ENCODE measurements at regions not wholly inside any gene's neighbourhood (a gene's known extent, or its start where the extent isn't known, plus 50 kb on each side); places are given as distances from the start of the nearest gene placed in this dataset.

DNA sequence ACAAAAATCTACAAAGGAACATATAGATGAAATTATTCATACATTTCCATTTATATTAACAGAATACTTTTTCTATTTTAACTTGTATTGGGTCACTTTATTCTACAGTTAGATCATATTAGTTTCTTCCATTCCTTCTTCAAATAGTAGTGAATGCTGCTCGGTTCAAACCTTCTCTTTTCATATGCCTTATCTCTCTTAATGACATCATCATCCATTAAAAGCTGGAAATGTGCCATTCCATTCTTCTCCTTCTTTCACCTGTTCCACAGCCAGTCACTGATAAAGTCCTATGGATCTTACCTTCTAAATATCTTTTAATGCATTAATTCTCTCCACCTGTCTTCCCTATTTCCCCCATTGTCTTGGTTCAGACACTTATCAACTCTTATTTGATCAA lies 358.0 kb upstream of the POU1F1 start:
- Mint-ChIP-seq H3K27ac (no peak overlapping the region), H3K36me3 (ENCODE audit: low read depth) (no peaks in the 10 kb centered on the region), H3K4me3 (no peak overlapping the region), H3K4me1 (ENCODE audit: low read depth) (no peaks in the 10 kb centered on the region), H3K9me3 (peaks cover 3% of the 10 kb centered on the region), H3K27me3 (no peaks in the 10 kb centered on the region)
- no peaks in the 10 kb centered on the region for H3K9me3 ChIP-seq (ENCODE audit: control insufficient read depth in 1 of 2, insufficient read depth in 1 of 2, low read length in 2 of 2)
- DNase-seq: no peak
- no peak for ATAC-seq (ENCODE audit: poor library complexity)
- CTCF ChIA-PET: no interaction called here
- no peaks in the 10 kb centered on the region for H3K36me3 ChIP-seq (ENCODE audit: insufficient read depth, low read length)
- H3K27ac ChIP-seq (ENCODE audit: low read depth in 1 of 2, low read length in 2 of 2): no peak overlapping the region
- H3K4me1 ChIP-seq (ENCODE audit: insufficient read depth, low read length): no peaks in the 10 kb centered on the region
- H3K27me3 ChIP-seq (ENCODE audit: control insufficient read depth in 1 of 2, insufficient read depth in 2 of 2, low read length in 2 of 2): no peaks in the 10 kb centered on the region
- intact Hi-C loops (cut with DNase I, micrococcal nuclease): no loop called here
- POLR2A ChIA-PET: no interaction called here
- TF ChIP-seq, protein P1, sequence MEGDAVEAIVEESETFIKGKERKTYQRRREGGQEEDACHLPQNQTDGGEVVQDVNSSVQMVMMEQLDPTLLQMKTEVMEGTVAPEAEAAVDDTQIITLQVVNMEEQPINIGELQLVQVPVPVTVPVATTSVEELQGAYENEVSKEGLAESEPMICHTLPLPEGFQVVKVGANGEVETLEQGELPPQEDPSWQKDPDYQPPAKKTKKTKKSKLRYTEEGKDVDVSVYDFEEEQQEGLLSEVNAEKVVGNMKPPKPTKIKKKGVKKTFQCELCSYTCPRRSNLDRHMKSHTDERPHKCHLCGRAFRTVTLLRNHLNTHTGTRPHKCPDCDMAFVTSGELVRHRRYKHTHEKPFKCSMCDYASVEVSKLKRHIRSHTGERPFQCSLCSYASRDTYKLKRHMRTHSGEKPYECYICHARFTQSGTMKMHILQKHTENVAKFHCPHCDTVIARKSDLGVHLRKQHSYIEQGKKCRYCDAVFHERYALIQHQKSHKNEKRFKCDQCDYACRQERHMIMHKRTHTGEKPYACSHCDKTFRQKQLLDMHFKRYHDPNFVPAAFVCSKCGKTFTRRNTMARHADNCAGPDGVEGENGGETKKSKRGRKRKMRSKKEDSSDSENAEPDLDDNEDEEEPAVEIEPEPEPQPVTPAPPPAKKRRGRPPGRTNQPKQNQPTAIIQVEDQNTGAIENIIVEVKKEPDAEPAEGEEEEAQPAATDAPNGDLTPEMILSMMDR (IDR thresholded peaks at IDR 0.05): no peak
- no peak overlapping the region for H3K4me3 ChIP-seq (ENCODE audit: low read length)

DNA sequence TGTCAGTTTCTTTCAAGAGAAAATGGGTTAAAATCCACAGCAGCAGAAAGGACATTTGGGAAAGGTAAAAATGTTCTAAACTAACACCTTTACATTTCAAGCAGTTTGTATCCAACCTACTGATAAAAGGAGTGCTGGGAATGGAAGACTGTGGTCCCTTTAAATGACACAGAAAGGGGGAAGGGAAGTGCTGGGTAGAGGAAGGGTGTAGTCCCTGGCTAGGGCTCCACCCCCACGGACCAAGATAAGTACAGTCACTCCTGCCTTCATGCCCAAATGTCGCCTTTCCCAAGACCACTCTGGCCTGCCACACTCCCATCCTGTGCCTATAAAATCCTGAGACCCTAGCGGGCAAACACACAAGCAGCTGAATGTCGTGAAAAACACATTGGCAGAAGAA lies 350.9 kb upstream of the POU1F1 start:
- POLR2A ChIA-PET: no interaction called here
- TF ChIP-seq, protein P1 (IDR thresholded peaks at IDR 0.05): no peak
- no peaks in the 10 kb centered on the region for H3K36me3 Mint-ChIP-seq (ENCODE audit: low read depth)
- no peaks in the 10 kb centered on the region for H3K27me3 ChIP-seq (ENCODE audit: control insufficient read depth in 1 of 2, insufficient read depth in 2 of 2, low read length in 2 of 2)
- ATAC-seq (ENCODE audit: poor library complexity) (no peak), DNase-seq (no peak)
- intact Hi-C loops (cut with DNase I, micrococcal nuclease): no loop called here
- H3K4me1 Mint-ChIP-seq (ENCODE audit: low read depth): no peaks in the 10 kb centered on the region
- peaks cover 0 to 5% of the 10 kb centered on the region in 2 experiments for H3K9me3 ChIP-seq (ENCODE audit: control insufficient read depth in 1 of 2, insufficient read depth in 1 of 2, low read length in 2 of 2)
- no peak overlapping the region for H3K4me3 ChIP-seq (ENCODE audit: low read length)
- H3K4me3 Mint-ChIP-seq: no peak overlapping the region
- no peak overlapping the region for H3K27ac ChIP-seq (ENCODE audit: low read depth in 1 of 2, low read length in 2 of 2)
- no peaks in the 10 kb centered on the region for H3K4me1 ChIP-seq (ENCODE audit: insufficient read depth, low read length)
- H3K9me3 Mint-ChIP-seq: peaks cover 4% of the 10 kb centered on the region
- H3K36me3 ChIP-seq (ENCODE audit: insufficient read depth, low read length): no peaks in the 10 kb centered on the region
- no peaks in the 10 kb centered on the region for H3K27me3 Mint-ChIP-seq
- no peak overlapping the region for H3K27ac Mint-ChIP-seq
- CTCF ChIA-PET: interaction anchor here (0.6 kb wide), 1 partner anchor 647 kb away, joined by 3 read pairs; no protein-coding TSS in a partner anchor

DNA sequence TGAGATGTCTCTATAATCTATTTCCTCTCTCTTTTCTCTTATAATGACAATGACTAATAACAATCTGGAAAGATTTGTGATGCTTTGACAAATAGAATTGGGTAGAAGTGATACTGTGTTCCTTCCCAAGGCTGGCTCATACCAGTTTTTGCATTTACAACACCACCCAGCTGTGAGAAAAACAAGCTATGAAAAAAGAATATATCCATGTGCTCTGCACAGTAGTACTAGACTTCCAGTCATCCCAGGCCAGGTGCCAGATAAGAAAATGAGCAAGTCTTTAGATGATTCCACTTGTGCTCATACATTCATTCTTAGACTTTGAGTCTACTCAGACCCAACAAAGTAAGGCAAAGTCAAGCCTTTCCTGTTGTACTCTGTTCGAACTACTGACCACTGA lies 350.2 kb upstream of the POU1F1 start:
- ATAC-seq (ENCODE audit: poor library complexity) (no peak), DNase-seq (no peak)
- H3K4me3 ChIP-seq (ENCODE audit: low read length): no peak overlapping the region
- H3K27me3 ChIP-seq (ENCODE audit: control insufficient read depth in 1 of 2, insufficient read depth in 2 of 2, low read length in 2 of 2): no peaks in the 10 kb centered on the region
- Mint-ChIP-seq H3K9me3 (peaks cover 4% of the 10 kb centered on the region), H3K27me3 (no peaks in the 10 kb centered on the region), H3K36me3 (ENCODE audit: low read depth) (no peaks in the 10 kb centered on the region), H3K4me3 (no peak overlapping the region), H3K4me1 (ENCODE audit: low read depth) (no peaks in the 10 kb centered on the region), H3K27ac (no peak overlapping the region)
- peaks cover 0 to 5% of the 10 kb centered on the region in 2 experiments for H3K9me3 ChIP-seq (ENCODE audit: control insufficient read depth in 1 of 2, insufficient read depth in 1 of 2, low read length in 2 of 2)
- ChIA-PET POLR2A (no interaction called here), CTCF (no interaction called here)
- H3K27ac ChIP-seq (ENCODE audit: low read depth in 1 of 2, low read length in 2 of 2): no peak overlapping the region
- no peaks in the 10 kb centered on the region for H3K4me1 ChIP-seq (ENCODE audit: insufficient read depth, low read length)
- H3K36me3 ChIP-seq (ENCODE audit: insufficient read depth, low read length): no peaks in the 10 kb centered on the region
- intact Hi-C loops (cut with DNase I, micrococcal nuclease): no loop called here
- TF ChIP-seq, protein P1 (IDR thresholded peaks at IDR 0.05): no peak

Data from CD4-positive, alpha-beta T cell (primary cell).